GM12878 (cell line): ENCODE measurements at regions not wholly inside any gene's neighbourhood (a gene's known extent, or its start where the extent isn't known, plus 50 kb on each side); places are given as distances from the start of the nearest gene placed in this dataset.

Experiments
- ATAC-seq: fragments of 200-7000 bp; cut with Tn5 transposase; 3 replicates; pipeline ENCODE4 v1.9.1; 2020; ENCODE audit warnings: mild to moderate bottlenecking, moderate library complexity
- BruUV-seq: library from RNA; stranded (reverse); fragments of 400-500 nt; replicated peaks from 2 replicates; lab custom pipeline; 2021; lab: Mats Ljungman, UMichigan
- CTCF ChIA-PET: fragments of 300-600 bp; sonication (Branson Sonifier 250); formaldehyde crosslinking; extraction: SDS; loops from one replicate; lab custom pipeline; 2021; ENCODE audit warnings: inconsistent platforms; lab: Yijun Ruan, JAX
- POLR2A ChIA-PET: fragments of 350-600 bp; formaldehyde crosslinking; extraction: SDS; loops from one replicate; lab custom pipeline; 2021; ENCODE audit warnings: inconsistent platforms; lab: Charles Lee
- RAD21 ChIA-PET: fragments of 300-600 bp; sonication (Branson Sonifier 250); formaldehyde crosslinking; loops from one replicate; lab custom pipeline; 2023; ENCODE audit warnings: antibody characterized with exemption; ENCODE audit not compliant: unreplicated experiment; lab: Charles Lee
- SMC1A ChIA-PET: fragments of 300-600 bp; sonication (Branson Sonifier 250); formaldehyde crosslinking; loops from one replicate; lab custom pipeline; 2023; ENCODE audit not compliant: unreplicated experiment, uncharacterized antibody; lab: Charles Lee
- DNase-seq: peaks from one replicate; pipeline ENCODE4 v3.0.0-alpha.2; 2011; ENCODE audit warnings: low read depth, low spot score
- FAIRE-seq: peaks from 3 replicates; lab custom pipeline; 2011; peaks lifted over from hg19 to GRCh38; lab: Jason Lieb, UNC
- H2AFZ ChIP-seq: 2 replicates; pipeline ENCODE4 v1.6.0; 2011; ENCODE audit warnings: low read depth, low read length, control low read depth; ENCODE audit not compliant: control insufficient read depth
- H3K27ac ChIP-seq: 2 replicates; pipeline ENCODE4 v1.5.1; 2011; ENCODE audit warnings: control low read depth; ENCODE audit not compliant: control insufficient read depth, insufficient read depth
- H3K27me3 ChIP-seq, 2 experiments: replicated peaks in 1 of 2; 2 replicates each; pipeline versions ENCODE4 v1.6.0 to v1.6.1; 2011; ENCODE audit warnings: low read length in 1 of 2; ENCODE audit not compliant: control insufficient read depth in 2 of 2, insufficient read depth in 2 of 2
- H3K36me3 ChIP-seq, 2 experiments: 2 replicates each; pipeline ENCODE4 v1.5.1; 2011; ENCODE audit warnings: low read length in 1 of 2; ENCODE audit not compliant: control insufficient read depth in 2 of 2, insufficient read depth in 2 of 2
- H3K4me1 ChIP-seq: 2 replicates; pipeline ENCODE4 v1.6.1; 2011; ENCODE audit warnings: mild to moderate bottlenecking, low read length, moderate library complexity, mixed read lengths; ENCODE audit not compliant: control insufficient read depth, insufficient read depth
- H3K4me2 ChIP-seq: 2 replicates; pipeline ENCODE4 v1.6.0; 2011; ENCODE audit warnings: control low read depth; ENCODE audit not compliant: control insufficient read depth, insufficient read depth
- H3K4me3 ChIP-seq: fragments of 200-600 bp; sonication (generic); 2 replicates; pipeline ENCODE4 v1.5.1; 2016
- H3K79me2 ChIP-seq: 2 replicates; pipeline ENCODE4 v1.6.0; 2011; ENCODE audit warnings: low read length; ENCODE audit not compliant: control insufficient read depth, insufficient read depth
- H3K9ac ChIP-seq: 2 replicates; pipeline ENCODE4 v1.8.0; 2011; ENCODE audit warnings: low read length, control low read depth, mixed read lengths; ENCODE audit not compliant: control insufficient read depth, insufficient read depth
- H3K9me3 ChIP-seq: replicated peaks from 3 replicates; pipeline ENCODE4 v1.5.1; 2011; ENCODE audit warnings: mild to moderate bottlenecking, low read length; ENCODE audit not compliant: control insufficient read depth, insufficient read depth
- H4K20me1 ChIP-seq: 2 replicates; pipeline ENCODE4 v1.6.0; 2011; ENCODE audit not compliant: control insufficient read depth, insufficient read depth
- ATF2 ChIP-seq: IDR thresholded peaks from 2 replicates; pipeline ENCODE4 v1.6.1; 2012; ENCODE audit warnings: low read length, inconsistent platforms
- HDAC6 ChIP-seq: fragments of 200-600 bp; sonication (generic); IDR thresholded peaks from one replicate; pipeline ENCODE4 v1.8.0; 2017; ENCODE audit warnings: antibody characterized with exemption; ENCODE audit not compliant: unreplicated experiment
- IRF4 ChIP-seq: IDR thresholded peaks from 2 replicates; pipeline ENCODE4 v1.6.1; 2011; ENCODE audit warnings: low read depth, low read length
- MYB ChIP-seq: fragments of 150-350 bp; IDR thresholded peaks from 2 replicates; pipeline ENCODE4 v1.6.1; 2014; ENCODE audit warnings: mild to moderate bottlenecking, low read depth, low read length, borderline replicate concordance
- MYC ChIP-seq: IDR thresholded peaks from 2 replicates; pipeline ENCODE4 v1.6.1; 2011; ENCODE audit warnings: mild to moderate bottlenecking, low read length, moderate library complexity, inconsistent platforms; ENCODE audit not compliant: insufficient read depth, insufficient replicate concordance, insufficient read length, severe bottlenecking
- NFXL1 ChIP-seq: fragments of 450-650 bp; IDR thresholded peaks from 2 replicates; pipeline ENCODE4 v1.6.1; 2017; ENCODE audit warnings: antibody characterized with exemption, mild to moderate bottlenecking, borderline replicate concordance
- NKRF ChIP-seq: fragments of 450-650 bp; conservative IDR thresholded peaks from 2 replicates; pipeline ENCODE4 v1.6.1; 2017; ENCODE audit warnings: mild to moderate bottlenecking, moderate library complexity
- PAX5 ChIP-seq: IDR thresholded peaks from 2 replicates; pipeline ENCODE4 v1.6.1; 2011; ENCODE audit warnings: low read depth, low read length, borderline replicate concordance
- SIX5 ChIP-seq: IDR thresholded peaks from 2 replicates; pipeline ENCODE4 v1.6.1; 2011; ENCODE audit warnings: mild to moderate bottlenecking, low read depth, low read length, moderate library complexity; ENCODE audit not compliant: severe bottlenecking
- ZNF622 ChIP-seq: fragments of 450-650 bp; IDR thresholded peaks from 2 replicates; pipeline ENCODE4 v1.6.1; 2017; ENCODE audit warnings: mild to moderate bottlenecking, inconsistent platforms
- ZNF687 ChIP-seq: fragments of 450-650 bp; IDR thresholded peaks from 2 replicates; pipeline ENCODE4 v1.6.1; 2017; ENCODE audit warnings: mild to moderate bottlenecking, moderate library complexity
- in situ Hi-C: fragments of 300-500 bp; cut with MboI; formaldehyde crosslinking; loops from 9 replicates; pipeline ENCODE4 v1.14.3; 2018; ENCODE audit warnings: mixed read lengths
- intact Hi-C: fragments of 100-400 bp; cut with micrococcal nuclease; formaldehyde crosslinking; loops from one replicate; pipeline ENCODE4 v1.14.2; 2022; ENCODE audit not compliant: unreplicated experiment

- TF ChIP-seq ZNF687 (no peak), IRF4 (no peak), NKRF (no peak), SIX5 (no peak), PAX5 (no peak)
Measured at GRCh38 chr18:68035774-68036522, 519.4 kb upstream of the DSEL start (continued).

GRCh38 chr18:68034296-68034695, 517.8 kb upstream of the DSEL start:
- Histone ChIP-seq H4K20me1 (no peaks in the 10 kb centered on the region), H3K27me3 (no peaks in the 10 kb centered on the region), H3K9me3 (no peaks in the 10 kb centered on the region), H3K9ac (no peak overlapping the region), H3K4me1 (no peaks in the 10 kb centered on the region), H3K4me2 (no peak overlapping the region), H3K36me3 (no peaks in the 10 kb centered on the region), H3K4me3 (no peak overlapping the region), H3K27ac (no peak overlapping the region), H2AFZ (no peak overlapping the region), H3K79me2 (no peaks in the 10 kb centered on the region)
- ChIA-PET SMC1A (interaction anchor here (1.2 kb wide), 1 partner anchor 12 kb away, joined by 5 read pairs; no protein-coding TSS in a partner anchor), RAD21 (no interaction called here), CTCF (no interaction called here), POLR2A (no interaction called here)
- FAIRE-seq (no peak), DNase-seq (no peak), ATAC-seq (no peak)
- TF ChIP-seq MYB = no peak
- TF ChIP-seq NKRF = no peak
- no peak for TF ChIP-seq NFXL1
- TF ChIP-seq HDAC6 = no peak
- TF ChIP-seq MYC = no peak
- TF ChIP-seq ZNF622 = no peak
- TF ChIP-seq ATF2 = no peak
- BruUV-seq = no TSS peak
- in situ Hi-C loops (no loop called here), intact Hi-C loops (no loop called here)
